Vagina (tissue), 2 donors: ENCODE measurements at regions not wholly inside any gene's neighbourhood (a gene's known extent, or its start where the extent isn't known, plus 50 kb on each side); places are given as distances from the start of the nearest gene placed in this dataset.

Experiments
- DNase-seq, 2 donors: peaks; one replicate each; pipeline ENCODE4 v3.0.0-alpha.2; 2017; ENCODE audit errors: extremely low spot score in 2 of 2
- H3K27ac ChIP-seq: fragments of 200-600 bp; sonication (generic); one replicate; pipeline ENCODE4 v1.5.1; 2019
- H3K27me3 ChIP-seq: fragments of 200-600 bp; sonication (generic); one replicate; pipeline ENCODE4 v1.5.1; 2019
- H3K36me3 ChIP-seq, 2 donors: fragments of 200-600 bp; sonication (generic); one replicate each; pipeline ENCODE4 v1.5.1; 2017 to 2019
- H3K4me1 ChIP-seq: fragments of 200-600 bp; sonication (generic); one replicate; pipeline ENCODE4 v1.5.1; 2019
- H3K4me3 ChIP-seq, 2 donors: fragments of 200-600 bp; sonication (generic); 1 replicate in 1 of 2; 2 replicates in 1 of 2; pipeline ENCODE4 v1.5.1; 2016 to 2019
- H3K9me3 ChIP-seq: fragments of 200-600 bp; sonication (generic); one replicate; pipeline ENCODE4 v1.5.1; 2019
- POLR2A ChIP-seq, 2 donors: fragments of 450-650 bp; IDR thresholded peaks; one replicate each; pipeline ENCODE4 v1.6.1; 2017; ENCODE audit warnings: antibody characterized with exemption in 2 of 2, mild to moderate bottlenecking in 2 of 2, moderate library complexity in 2 of 2
- POLR2AphosphoS5 ChIP-seq, 2 donors: sonication (generic); formaldehyde crosslinking; IDR thresholded peaks; one replicate each; pipeline ENCODE4 v1.9.0; 2017; ENCODE audit warnings: antibody characterized with exemption in 2 of 2, mild to moderate bottlenecking in 2 of 2, low read depth in 1 of 2; ENCODE audit not compliant: insufficient read depth in 1 of 2
- intact Hi-C: fragments of 100-400 bp; cut with DNase I; formaldehyde crosslinking; loops from one replicate; pipeline ENCODE4 v1.15.1; 2023
- TF ChIP-seq, protein P1 (sequence below), 3 experiments: fragments of 450-650 bp in 2 of 3; fragments of 200-600 bp in 1 of 3; sonication (generic) in 1 of 3; IDR thresholded peaks; one replicate each; pipeline ENCODE4 v1.5.1; 2017 to 2019; ENCODE audit warnings: antibody characterized with exemption in 3 of 3, mild to moderate bottlenecking in 2 of 3, moderate library complexity in 2 of 3

DNA sequence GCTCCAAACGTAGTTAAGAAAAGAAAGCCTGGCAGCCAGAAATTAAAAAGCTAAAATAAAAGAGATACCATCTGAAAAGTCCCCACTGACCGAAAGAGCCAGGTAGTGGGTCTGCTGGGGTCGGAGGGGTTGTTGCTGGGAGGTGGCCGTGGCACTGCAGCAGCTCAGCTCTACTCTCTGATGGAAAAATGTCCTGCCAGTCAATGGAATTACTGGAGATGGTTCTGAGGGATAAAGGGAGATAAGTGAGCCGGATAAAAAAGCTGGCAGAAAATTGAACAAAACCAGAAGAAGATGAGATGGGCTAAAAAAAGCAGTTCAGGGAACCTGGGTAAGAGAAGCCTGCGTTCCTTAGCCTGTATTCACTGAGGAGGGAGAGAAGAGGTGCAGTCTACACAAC lies 202.8 kb downstream of the SREK1 start:
- no peaks in the 10 kb centered on the region for H3K36me3 ChIP-seq
- no peak overlapping the region for H3K27ac ChIP-seq
- H3K27me3 ChIP-seq: no peaks in the 10 kb centered on the region
- intact Hi-C loops: no loop called here
- DNase-seq: no peak
- H3K4me3 ChIP-seq: no peak overlapping the region
- no peaks in the 10 kb centered on the region for H3K4me1 ChIP-seq
- no peak for TF ChIP-seq POLR2A (IDR thresholded peaks at IDR 0.05)
- TF ChIP-seq, protein P1, sequence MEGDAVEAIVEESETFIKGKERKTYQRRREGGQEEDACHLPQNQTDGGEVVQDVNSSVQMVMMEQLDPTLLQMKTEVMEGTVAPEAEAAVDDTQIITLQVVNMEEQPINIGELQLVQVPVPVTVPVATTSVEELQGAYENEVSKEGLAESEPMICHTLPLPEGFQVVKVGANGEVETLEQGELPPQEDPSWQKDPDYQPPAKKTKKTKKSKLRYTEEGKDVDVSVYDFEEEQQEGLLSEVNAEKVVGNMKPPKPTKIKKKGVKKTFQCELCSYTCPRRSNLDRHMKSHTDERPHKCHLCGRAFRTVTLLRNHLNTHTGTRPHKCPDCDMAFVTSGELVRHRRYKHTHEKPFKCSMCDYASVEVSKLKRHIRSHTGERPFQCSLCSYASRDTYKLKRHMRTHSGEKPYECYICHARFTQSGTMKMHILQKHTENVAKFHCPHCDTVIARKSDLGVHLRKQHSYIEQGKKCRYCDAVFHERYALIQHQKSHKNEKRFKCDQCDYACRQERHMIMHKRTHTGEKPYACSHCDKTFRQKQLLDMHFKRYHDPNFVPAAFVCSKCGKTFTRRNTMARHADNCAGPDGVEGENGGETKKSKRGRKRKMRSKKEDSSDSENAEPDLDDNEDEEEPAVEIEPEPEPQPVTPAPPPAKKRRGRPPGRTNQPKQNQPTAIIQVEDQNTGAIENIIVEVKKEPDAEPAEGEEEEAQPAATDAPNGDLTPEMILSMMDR (IDR thresholded peaks at IDR 0.05): no peak
- no peak for TF ChIP-seq POLR2AphosphoS5 (IDR thresholded peaks at IDR 0.05; ENCODE audit: insufficient read depth in 1 of 2, low read depth in 1 of 2)
- H3K9me3 ChIP-seq: no peaks in the 10 kb centered on the region

- Histone ChIP-seq H3K9me3 (no peaks in the 10 kb centered on the region), H3K4me1 (no peaks in the 10 kb centered on the region), H3K4me3 (no peak overlapping the region), H3K36me3 (no peaks in the 10 kb centered on the region), H3K27ac (no peak overlapping the region), H3K27me3 (no peaks in the 10 kb centered on the region)
- TF ChIP-seq, protein P1 (IDR thresholded peaks at IDR 0.05): no peak
- no peak for TF ChIP-seq POLR2A (IDR thresholded peaks at IDR 0.05)
- TF ChIP-seq POLR2AphosphoS5 (IDR thresholded peaks at IDR 0.05; ENCODE audit: insufficient read depth in 1 of 2, low read depth in 1 of 2): no peak
- intact Hi-C loops: no loop called here
- no peak for DNase-seq
These were observed 204.5 kb downstream of the SREK1 start for GRCh38 chr5:66348387-66349125.

DNA sequence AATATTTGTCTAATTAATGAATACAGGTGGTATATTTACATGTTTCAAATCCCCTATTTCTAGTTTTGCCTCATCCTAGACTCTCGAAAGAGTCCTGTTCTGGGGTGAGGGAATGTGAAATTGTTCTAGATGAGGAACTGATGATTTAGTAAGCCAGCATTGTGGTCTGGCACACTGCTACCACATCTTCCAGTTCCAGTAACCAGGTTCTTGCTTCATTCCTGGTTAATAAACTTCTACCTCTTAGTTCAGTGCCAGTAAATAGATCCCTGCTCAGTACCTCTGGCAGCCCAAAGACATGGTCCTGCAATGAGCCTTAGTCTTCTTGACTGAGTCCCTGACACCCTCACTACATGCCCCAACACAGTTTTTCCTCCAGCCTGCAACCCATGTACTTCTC lies 207.7 kb downstream of the SREK1 start:
- intact Hi-C loops: no loop called here
- Histone ChIP-seq H3K27ac (no peak overlapping the region), H3K27me3 (no peaks in the 10 kb centered on the region), H3K4me3 (no peak overlapping the region), H3K9me3 (no peaks in the 10 kb centered on the region), H3K4me1 (no peaks in the 10 kb centered on the region), H3K36me3 (no peaks in the 10 kb centered on the region)
- DNase-seq: no peak
- TF ChIP-seq POLR2AphosphoS5 (IDR thresholded peaks at IDR 0.05; ENCODE audit: insufficient read depth in 1 of 2, low read depth in 1 of 2) (no peak), POLR2A (IDR thresholded peaks at IDR 0.05) (no peak)
- TF ChIP-seq, protein P1 (IDR thresholded peaks at IDR 0.05): no peak

GRCh38 chr5:66353186-66353585 lies 209.1 kb downstream of the SREK1 start:
- Histone ChIP-seq H3K27ac (no peak overlapping the region), H3K4me1 (no peaks in the 10 kb centered on the region), H3K9me3 (no peaks in the 10 kb centered on the region), H3K4me3 (no peak overlapping the region), H3K36me3 (no peaks in the 10 kb centered on the region), H3K27me3 (no peaks in the 10 kb centered on the region)
- TF ChIP-seq POLR2AphosphoS5 (IDR thresholded peaks at IDR 0.05; ENCODE audit: insufficient read depth in 1 of 2, low read depth in 1 of 2): no peak
- TF ChIP-seq, protein P1 (IDR thresholded peaks at IDR 0.05): no peak
- DNase-seq: no peak
- intact Hi-C loops: no loop called here

DNA sequence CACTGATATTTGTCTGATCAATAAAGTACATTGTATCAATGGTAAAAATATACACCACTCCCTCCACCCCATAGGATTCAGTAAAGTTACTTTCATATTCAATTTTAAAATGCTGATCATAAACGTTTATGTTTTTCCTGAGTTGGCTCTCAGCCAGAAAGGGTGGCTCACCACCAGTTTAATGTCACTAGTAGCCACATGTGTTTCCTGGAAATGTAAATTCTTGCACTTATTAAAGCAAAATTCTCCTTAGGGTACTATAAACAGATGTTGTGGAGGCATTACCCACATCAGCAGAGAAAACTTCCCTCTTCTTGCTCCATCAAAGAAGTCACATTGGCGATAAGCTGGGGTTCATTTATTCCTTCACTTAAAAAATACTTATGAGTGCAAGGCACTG lies 210.3 kb downstream of the SREK1 start:
- DNase-seq: no peak
- H3K4me1 ChIP-seq: no peaks in the 10 kb centered on the region
- no peak overlapping the region for H3K4me3 ChIP-seq
- TF ChIP-seq, protein P1 (IDR thresholded peaks at IDR 0.05): no peak
- TF ChIP-seq POLR2A (IDR thresholded peaks at IDR 0.05): no peak
- TF ChIP-seq POLR2AphosphoS5 (IDR thresholded peaks at IDR 0.05; ENCODE audit: insufficient read depth in 1 of 2, low read depth in 1 of 2): no peak
- no peaks in the 10 kb centered on the region for H3K27me3 ChIP-seq
- no peaks in the 10 kb centered on the region for H3K9me3 ChIP-seq
- H3K36me3 ChIP-seq: no peaks in the 10 kb centered on the region
- intact Hi-C loops: no loop called here
- H3K27ac ChIP-seq: no peak overlapping the region
